NCI-H1048 (cell line): ENCODE measurements at regions not wholly inside any gene's neighbourhood (a gene's known extent, or its start where the extent isn't known, plus 50 kb on each side); places are given as distances from the start of the nearest gene placed in this dataset.
"Not testable (repeated sequence)": the region's sequence is repeated elsewhere in the genome, so short reads cannot be mapped to it uniquely, and the experiment has no call there.

Experiments used
- DNase-seq: peaks from one replicate; lab custom pipeline; 2025; lab: John Stamatoyannopoulos, UW

DNA sequence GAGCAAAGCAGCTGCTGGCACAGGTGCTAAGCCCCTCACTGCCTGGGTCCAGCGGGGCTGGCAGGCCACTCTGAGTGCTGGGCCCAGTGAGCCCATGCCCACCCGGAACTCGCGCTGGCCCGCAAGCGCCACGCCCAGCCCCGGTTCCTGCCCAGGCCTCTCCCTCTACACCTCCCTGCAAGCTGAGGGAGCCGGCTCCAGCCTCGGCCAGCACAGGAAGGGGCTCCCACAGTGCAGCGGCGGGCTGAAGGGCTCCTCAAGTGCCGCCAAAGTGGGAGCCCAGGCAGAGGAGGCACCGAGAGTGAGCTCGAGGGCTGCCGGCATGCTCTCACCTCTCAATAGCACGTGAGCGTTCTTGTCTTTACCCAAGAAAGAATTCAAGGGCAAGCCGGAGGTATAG, 219.5 kb upstream of the FRG2C start:
- DNase-seq: not testable (repeated sequence)

DNA sequence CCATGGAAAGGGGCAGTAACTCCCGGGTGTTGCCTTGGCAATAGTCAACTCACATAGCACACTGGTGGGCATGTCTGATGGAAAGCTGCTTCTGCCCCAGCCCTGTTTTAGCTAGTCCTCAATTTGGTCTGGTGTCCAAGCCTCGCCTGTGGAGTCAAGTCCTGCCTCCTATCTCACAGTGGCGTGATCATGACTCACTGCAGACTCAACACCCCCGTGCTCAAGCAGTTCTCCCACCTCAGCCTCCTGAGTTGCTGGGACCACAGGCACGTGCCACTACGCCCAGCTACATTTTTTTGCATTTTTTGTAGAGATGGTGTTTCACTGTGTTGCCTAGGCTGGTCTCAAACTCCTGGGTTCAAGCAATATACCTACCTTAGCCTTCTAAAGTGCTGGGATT, 218.9 kb upstream of the FRG2C start:
- DNase-seq: not testable (repeated sequence)

DNA sequence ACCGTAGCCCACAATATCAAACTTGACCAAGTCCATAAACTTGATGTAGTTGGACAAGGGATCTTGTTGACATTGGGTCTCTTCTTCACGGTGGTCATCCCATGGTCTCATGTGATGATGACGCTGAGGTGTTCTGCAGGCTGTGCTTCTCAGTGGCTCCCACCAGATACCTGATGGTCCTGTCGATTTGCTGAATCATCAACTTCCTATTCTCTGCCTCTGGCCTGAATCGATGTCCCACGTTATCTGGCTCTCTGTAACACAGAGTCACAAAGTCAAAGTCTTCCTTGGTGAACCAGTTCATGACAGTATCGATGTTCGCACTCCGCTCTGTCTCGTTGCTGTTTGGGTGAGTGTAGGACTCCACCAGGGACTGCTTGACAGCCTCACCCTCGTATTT, 217.2 kb upstream of the FRG2C start:
- DNase-seq: not testable (repeated sequence)

DNA sequence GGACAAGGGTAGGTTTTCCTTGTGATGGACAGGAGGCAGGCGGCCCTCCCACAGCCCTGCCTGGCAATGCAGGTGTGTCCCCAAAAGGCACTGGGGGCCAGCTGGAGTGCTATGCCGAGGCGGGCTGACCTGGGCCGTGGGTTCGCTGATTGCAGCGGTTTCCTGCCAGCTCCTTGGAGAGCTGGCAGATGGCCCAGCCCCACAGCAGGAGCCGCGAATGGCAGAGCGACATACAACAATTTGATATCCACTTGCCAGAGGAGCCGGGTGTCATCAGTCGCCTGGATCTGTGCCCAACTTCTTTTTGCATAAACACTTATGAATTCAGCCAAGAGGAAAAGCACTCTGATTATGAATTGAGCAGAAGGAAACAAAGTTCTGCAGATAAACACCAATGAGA, 210.8 kb upstream of the FRG2C start:
- peak; percentile 72 for DNase-seq

DNA sequence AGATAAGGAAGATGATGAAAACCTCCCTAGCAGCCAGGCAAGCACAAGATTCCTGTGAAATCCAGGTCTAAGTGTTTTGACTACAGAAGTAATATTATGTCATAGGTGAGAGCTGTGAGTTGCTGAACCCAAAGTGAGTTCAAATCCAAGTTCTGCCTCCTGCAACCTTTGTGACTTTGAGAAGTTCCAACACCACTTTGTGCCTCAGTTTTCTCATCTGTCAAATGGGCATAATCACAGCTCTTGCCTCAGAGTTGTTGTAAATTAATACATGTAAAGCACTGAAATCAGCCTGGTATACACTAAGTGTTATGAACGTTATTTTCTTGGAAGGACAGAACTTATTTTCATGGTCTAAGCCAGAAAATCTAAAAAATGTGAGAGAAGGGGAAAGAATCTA, 210.3 kb upstream of the FRG2C start:
- not testable (repeated sequence) for DNase-seq

- not testable (repeated sequence) for DNase-seq
These were observed 189.6 kb upstream of the FRG2C start for GRCh38 chr3:75474530-75474929.

DNA sequence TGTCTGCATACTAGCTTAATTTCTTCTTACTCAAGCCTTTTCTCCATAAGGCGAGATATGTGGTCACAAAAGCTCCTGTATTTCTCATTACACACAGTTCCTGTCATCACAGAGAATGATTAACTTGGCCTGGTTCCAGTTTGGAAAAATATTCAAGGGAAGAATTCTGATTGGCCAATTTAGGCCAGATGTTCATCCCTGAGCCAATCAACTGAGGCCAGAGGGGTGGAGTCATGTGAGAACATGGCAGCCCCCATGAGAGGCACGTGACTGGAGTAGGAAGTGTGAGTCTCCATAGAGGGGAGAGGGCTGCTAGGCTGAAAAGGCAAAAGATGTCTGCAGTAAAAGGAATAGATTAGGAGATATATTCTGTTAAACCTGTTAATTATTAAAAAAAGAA, 167.5 kb upstream of the FRG2C start:
- not testable (repeated sequence) for DNase-seq

- DNase-seq: not testable (repeated sequence)
These were observed 163.8 kb upstream of the FRG2C start for GRCh38 chr3:75500357-75500756.

DNA sequence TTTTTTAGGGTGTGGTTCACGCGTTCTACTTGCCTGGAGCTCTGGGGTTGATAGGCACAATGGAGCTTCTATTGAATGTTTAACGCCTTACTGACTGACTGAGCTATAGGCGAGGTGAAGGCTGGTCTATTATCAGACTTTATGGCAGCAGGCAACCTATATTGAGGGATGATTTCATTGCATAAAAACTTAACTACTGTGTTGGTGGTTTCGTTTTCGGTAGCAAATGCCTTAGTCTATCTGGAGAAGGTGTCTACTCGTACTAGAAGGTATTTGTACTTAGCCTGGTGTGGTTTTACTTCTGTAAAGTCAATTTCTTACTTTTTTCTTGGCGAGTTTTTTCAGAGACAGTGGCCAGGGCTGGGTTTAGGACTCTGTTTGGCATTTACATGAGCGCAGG, 162.0 kb upstream of the FRG2C start:
- not testable (repeated sequence) for DNase-seq

DNA sequence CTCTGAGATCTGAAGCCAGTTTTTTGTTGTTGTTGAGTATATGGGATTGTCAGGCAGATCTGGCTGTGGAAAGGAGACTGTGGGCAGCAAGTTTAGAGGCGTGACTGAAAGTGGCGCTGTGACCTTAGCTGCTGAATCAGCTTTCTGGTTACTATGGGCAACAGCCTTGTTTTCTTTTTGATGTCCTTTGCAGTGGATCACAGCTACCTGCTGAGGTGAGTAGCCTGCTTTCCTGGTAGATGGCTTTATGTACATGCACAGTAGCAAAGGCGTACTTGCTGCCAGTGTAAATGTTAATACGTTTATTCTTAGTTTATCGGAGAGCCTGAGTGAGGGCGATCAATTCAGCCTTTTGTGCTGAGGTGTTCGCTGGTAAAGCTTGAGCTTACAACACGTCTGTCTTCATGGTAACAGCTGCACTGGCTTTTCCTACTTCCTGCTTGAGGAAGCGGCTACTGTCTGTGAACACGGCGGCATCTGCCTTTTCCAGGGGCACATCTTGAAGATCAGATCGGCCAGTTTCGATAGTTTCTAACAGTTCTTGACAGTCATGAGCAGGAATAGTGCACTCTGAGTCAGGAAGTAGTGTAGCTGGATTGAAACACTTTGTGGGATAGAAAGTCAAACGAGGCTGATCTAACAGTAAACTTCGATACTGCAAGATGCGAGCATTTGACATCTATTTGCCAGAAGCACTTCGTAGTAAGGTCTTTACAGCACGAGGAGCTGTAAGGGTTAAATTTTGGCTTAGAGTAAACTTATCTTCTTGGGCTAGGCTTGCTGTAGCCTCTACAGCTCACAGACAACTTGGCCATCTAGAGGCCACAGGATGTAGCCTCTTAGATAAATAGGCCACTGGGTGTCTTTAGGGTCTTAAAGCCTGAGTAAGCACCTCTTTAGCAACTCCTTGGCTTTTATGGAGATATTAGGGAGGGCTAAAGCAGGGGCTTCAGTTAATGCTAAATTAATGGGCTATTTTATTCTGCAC, 161.1 kb upstream of the FRG2C start:
- DNase-seq: not testable (repeated sequence)

- no peak for DNase-seq
These were observed 157.5 kb upstream of the FRG2C start for GRCh38 chr3:75506603-75507002.

DNA sequence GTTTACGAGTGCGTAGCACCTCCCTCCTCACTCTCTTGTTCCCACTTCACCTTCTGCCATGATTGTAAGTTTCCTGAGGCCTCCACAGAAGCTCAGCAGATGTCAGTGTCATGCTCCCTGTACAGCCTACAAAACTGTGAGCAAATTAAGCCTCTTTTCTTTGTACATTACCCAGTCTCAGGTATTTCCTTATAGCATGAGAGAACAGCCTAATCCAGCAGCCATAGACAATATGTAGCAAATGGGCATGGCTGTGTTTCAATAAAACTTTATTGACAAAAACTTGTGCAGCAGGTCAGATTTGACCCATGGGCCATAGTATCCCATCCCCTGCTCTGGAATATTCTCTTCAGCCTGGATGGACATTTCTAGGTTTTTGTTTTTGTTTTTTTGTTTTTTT, 156.2 kb upstream of the FRG2C start:
- DNase-seq: not testable (repeated sequence)

DNA sequence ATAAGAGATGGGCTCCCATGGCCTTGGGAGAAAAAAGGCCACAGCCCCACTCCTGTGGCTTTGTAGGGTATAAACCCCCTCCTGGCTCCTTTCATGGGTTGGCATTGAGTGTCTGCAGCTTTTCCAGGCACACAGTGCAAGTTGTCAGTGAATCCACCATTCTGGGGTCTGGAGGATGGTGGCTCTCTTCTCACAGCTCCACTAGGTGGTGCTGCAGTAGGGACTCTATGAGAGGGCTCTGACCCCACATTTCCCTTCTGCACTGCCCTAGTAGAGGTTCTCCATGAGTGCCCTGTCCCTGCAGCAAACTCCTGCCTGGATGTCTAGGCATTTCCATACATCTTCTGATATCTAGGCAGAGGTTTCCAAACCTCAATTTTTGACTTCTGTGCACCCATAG, 136.5 kb upstream of the FRG2C start:
- DNase-seq: not testable (repeated sequence)

DNA sequence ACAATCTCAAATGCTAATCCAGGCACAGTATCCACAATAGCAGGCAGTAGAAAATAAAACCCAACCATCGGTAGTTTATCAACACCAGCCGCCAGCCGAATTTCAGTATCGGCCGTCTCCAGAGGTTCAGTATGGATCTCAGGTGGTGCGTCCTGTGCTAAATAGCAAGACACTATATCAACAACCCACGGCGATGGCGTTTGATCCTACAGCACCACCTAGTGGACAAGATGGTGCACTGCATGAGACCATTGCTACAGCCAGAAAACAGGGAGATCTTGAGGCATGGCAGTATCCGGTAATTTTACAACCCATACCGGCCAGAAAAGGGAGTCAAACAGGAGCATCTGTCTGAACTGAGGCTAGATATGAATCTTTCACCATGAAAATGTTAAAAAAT, 112.0 kb upstream of the FRG2C start:
- not testable (repeated sequence) for DNase-seq

DNA sequence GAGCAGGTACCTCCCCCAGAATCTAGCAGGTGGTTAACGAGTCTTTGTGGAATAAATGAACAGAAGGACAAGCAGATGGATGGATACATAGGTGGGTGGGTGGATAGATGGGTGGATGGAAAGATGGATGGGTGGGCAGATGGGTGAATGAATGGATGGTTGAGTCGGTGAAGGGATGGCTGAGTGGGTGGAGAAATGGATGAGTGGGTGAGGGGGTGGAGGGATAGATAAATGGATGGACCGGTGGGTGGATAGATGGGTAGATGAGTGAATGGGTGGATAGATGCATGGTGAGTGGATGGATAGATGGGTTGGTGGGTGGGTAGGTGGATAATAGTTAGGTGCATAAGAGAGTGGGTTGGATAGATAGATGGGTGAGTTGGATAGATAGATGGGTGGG, 99.7 kb upstream of the FRG2C start:
- DNase-seq: not testable (repeated sequence)

- not testable (repeated sequence) for DNase-seq
These were observed 91.8 kb upstream of the FRG2C start for GRCh38 chr3:75572303-75572702.

GRCh38 chr3:75579091-75579490, 85.0 kb upstream of the FRG2C start:
- DNase-seq: not testable (repeated sequence)

DNA sequence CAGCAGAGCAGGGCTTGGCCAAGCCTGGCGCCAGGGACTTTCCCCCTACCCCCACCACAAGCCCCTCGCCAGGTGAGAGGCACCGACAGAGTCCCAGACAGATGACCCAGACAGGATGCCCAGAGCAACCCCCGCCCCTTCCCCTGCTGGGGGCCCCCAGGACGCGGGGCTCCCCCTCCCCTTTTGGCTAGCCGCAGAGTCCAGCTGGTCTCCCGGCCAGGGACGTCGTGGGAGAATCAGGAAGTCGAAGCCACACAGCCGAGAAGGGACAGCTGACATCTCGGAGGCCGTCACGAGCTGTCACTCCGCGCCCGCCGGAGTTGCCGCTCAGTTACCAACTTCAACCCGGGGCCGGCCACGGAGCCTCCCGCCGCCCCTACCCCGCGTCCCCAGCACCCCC, 84.6 kb upstream of the FRG2C start:
- not testable (repeated sequence) for DNase-seq

- DNase-seq: not testable (repeated sequence)
These were observed 83.9 kb upstream of the FRG2C start for GRCh38 chr3:75579981-75580782.

GRCh38 chr3:75582536-75582935, 81.6 kb upstream of the FRG2C start:
- not testable (repeated sequence) for DNase-seq

DNA sequence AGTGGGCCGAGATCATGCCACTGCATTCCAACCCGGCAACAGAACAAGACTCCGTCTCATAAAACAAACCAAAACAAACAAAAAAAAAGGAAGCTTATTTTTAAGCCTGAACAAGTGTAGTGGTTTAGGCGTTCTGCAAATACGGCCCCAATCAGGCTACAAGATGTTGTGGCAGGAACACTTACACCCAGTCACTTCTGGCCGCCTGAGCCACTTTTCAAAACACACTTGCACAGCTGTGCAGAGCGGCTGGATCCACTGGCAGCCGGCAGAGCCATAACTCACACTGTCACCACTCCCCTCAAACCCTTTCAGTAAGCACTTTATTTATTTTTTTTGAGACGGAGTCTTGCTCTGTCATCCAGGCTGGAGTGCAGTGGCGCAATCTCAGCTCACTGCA, 81.0 kb upstream of the FRG2C start:
- not testable (repeated sequence) for DNase-seq

DNA sequence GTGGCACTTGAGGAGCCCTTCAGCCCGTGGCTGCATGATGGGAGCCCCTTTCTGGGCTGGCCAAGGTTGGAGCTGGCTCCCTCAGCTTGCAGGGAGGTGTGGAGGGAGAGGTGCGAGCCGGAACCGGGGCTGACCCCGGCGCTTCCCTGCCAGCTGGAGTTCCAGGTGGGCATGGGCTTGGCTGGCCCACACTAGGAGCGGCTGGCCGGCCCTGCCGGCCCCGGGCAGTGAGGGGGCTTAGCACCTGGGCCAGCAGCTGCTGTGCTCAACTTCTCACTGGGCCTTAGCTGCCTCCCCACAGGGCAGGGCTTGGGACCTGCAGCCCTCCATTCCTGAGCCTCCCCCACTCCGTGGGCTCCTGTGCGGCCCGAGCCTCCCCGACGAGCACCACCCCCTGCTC, 76.4 kb upstream of the FRG2C start:
- DNase-seq: not testable (repeated sequence)

- DNase-seq: not testable (repeated sequence)
These were observed 73.7 kb upstream of the FRG2C start for GRCh38 chr3:75590382-75590781.
